ENCODE measurements at regions not wholly inside any gene's neighbourhood (a gene's known extent, or its start where the extent isn't known, plus 50 kb on each side); places are given as distances from the start of the nearest gene placed in this dataset.
A peak's percentile ranks its signal among the peaks of the same experiment; 100 is the strongest.

- no peak for DNase-seq
These were observed 113.9 kb downstream of the TMEM174 start for GRCh38 chr5:73286896-73287295.

GRCh38 chr5:73284985-73285384 lies 112.0 kb downstream of the TMEM174 start:
- DNase-seq = no peak

- DNase-seq = no peak
These were observed 111.3 kb downstream of the TMEM174 start for GRCh38 chr5:73284220-73284795.

GRCh38 chr5:73282923-73283322 lies 109.9 kb downstream of the TMEM174 start:
- DNase-seq = peak; percentile 10

GRCh38 chr5:73282383-73282782 lies 109.4 kb downstream of the TMEM174 start:
- DNase-seq = peak; percentile 24

- DNase-seq = peak; percentile 75
These were observed 108.1 kb downstream of the TMEM174 start for GRCh38 chr5:73280821-73281746.

GRCh38 chr5:73280386-73280785 lies 107.4 kb downstream of the TMEM174 start:
- no peak for DNase-seq

GRCh38 chr5:73279805-73280204 lies 106.8 kb downstream of the TMEM174 start:
- DNase-seq = no peak

GRCh38 chr5:73278693-73279092 lies 105.7 kb downstream of the TMEM174 start:
- DNase-seq = peak; percentile 95

- DNase-seq = peak; percentile 87
These were observed 102.1 kb downstream of the TMEM174 start for GRCh38 chr5:73274881-73275663.

- DNase-seq = no peak
These were observed 101.1 kb downstream of the TMEM174 start for GRCh38 chr5:73274121-73274520.

GRCh38 chr5:73273379-73274050 lies 100.5 kb downstream of the TMEM174 start:
- DNase-seq = peak; percentile 50

- DNase-seq = no peak
These were observed 99.4 kb downstream of the TMEM174 start for GRCh38 chr5:73272351-73272750.

- DNase-seq = no peak
These were observed 95.8 kb downstream of the TMEM174 start for GRCh38 chr5:73268826-73269225.

GRCh38 chr5:73267766-73268435 lies 94.9 kb downstream of the TMEM174 start:
- DNase-seq = no peak

- no peak for DNase-seq
These were observed 94.2 kb downstream of the TMEM174 start for GRCh38 chr5:73266925-73267765.

- DNase-seq = no peak
These were observed 93.3 kb downstream of the TMEM174 start for GRCh38 chr5:73266176-73266738.

- DNase-seq = peak; percentile 75
These were observed 92.6 kb downstream of the TMEM174 start for GRCh38 chr5:73265641-73266040.

- DNase-seq = no peak
These were observed 91.6 kb downstream of the TMEM174 start for GRCh38 chr5:73264631-73265030.

GRCh38 chr5:73263001-73263710 lies 90.2 kb downstream of the TMEM174 start:
- DNase-seq = no peak

Data from NCI-H2171 treated with DMSO at 0.1 percent for 48 hours (cell line).